NCI-H69 (cell line): ENCODE measurements at regions not wholly inside any gene's neighbourhood (a gene's known extent, or its start where the extent isn't known, plus 50 kb on each side); places are given as distances from the start of the nearest gene placed in this dataset.

Source experiments
- DNase-seq: peaks from one replicate; lab custom pipeline; 2025; lab: John Stamatoyannopoulos, UW

GRCh38 chr14:104514156-104514848 is 65.3 kb upstream of the C14orf180 start:
- no peak for DNase-seq

GRCh38 chr14:104515059-104515810 is 64.3 kb upstream of the C14orf180 start:
- DNase-seq: no peak

GRCh38 chr14:104515811-104516780 is 63.5 kb upstream of the C14orf180 start:
- DNase-seq: no peak

- no peak for DNase-seq
Observed at GRCh38 chr14:104516906-104517305, 62.7 kb upstream of the C14orf180 start.

- no peak for DNase-seq
Observed at GRCh38 chr14:104517426-104517825, 62.1 kb upstream of the C14orf180 start.

- no peak for DNase-seq
Observed at GRCh38 chr14:104517867-104518266, 61.7 kb upstream of the C14orf180 start.

GRCh38 chr14:104518659-104519350 is 60.8 kb upstream of the C14orf180 start:
- no peak for DNase-seq

- no peak for DNase-seq
Observed at GRCh38 chr14:104519721-104520120, 59.8 kb upstream of the C14orf180 start.

- DNase-seq: no peak
Observed at GRCh38 chr14:104520620-104521410, 58.7 kb upstream of the C14orf180 start.

GRCh38 chr14:104521816-104522745 is 57.5 kb upstream of the C14orf180 start:
- no peak for DNase-seq

GRCh38 chr14:104522926-104523545 is 56.5 kb upstream of the C14orf180 start:
- DNase-seq: no peak

GRCh38 chr14:104523546-104523935 is 56.0 kb upstream of the C14orf180 start:
- no peak for DNase-seq

GRCh38 chr14:104524726-104525125 is 54.8 kb upstream of the C14orf180 start:
- no peak for DNase-seq

- no peak for DNase-seq
Observed at GRCh38 chr14:104526723-104527645, 52.6 kb upstream of the C14orf180 start.

GRCh38 chr14:104527857-104528459 is 51.6 kb upstream of the C14orf180 start:
- no peak for DNase-seq

GRCh38 chr14:104528496-104528895 is 51.1 kb upstream of the C14orf180 start:
- no peak for DNase-seq
